Vagina (tissue), 2 donors: ENCODE measurements at regions not wholly inside any gene's neighbourhood (a gene's known extent, or its start where the extent isn't known, plus 50 kb on each side); places are given as distances from the start of the nearest gene placed in this dataset.
"Not testable (repeated sequence)": the region's sequence is repeated elsewhere in the genome, so short reads cannot be mapped to it uniquely, and the experiment has no call there.

ENCODE experiments used
- CTCF ChIP-seq, 3 experiments: fragments of 450-650 bp in 2 of 3; fragments of 200-600 bp in 1 of 3; sonication (generic) in 1 of 3; IDR thresholded peaks; one replicate each; pipeline ENCODE4 v1.5.1; 2017 to 2019; ENCODE audit warnings: antibody characterized with exemption in 3 of 3, mild to moderate bottlenecking in 2 of 3, moderate library complexity in 2 of 3
- POLR2A ChIP-seq, 2 donors: fragments of 450-650 bp; IDR thresholded peaks; one replicate each; pipeline ENCODE4 v1.6.1; 2017; ENCODE audit warnings: antibody characterized with exemption in 2 of 2, mild to moderate bottlenecking in 2 of 2, moderate library complexity in 2 of 2
- POLR2AphosphoS5 ChIP-seq, 2 donors: sonication (generic); formaldehyde crosslinking; IDR thresholded peaks; one replicate each; pipeline ENCODE4 v1.9.0; 2017; ENCODE audit warnings: antibody characterized with exemption in 2 of 2, mild to moderate bottlenecking in 2 of 2, low read depth in 1 of 2; ENCODE audit not compliant: insufficient read depth in 1 of 2

- TF ChIP-seq CTCF (IDR thresholded peaks at IDR 0.05); POLR2A (IDR thresholded peaks at IDR 0.05); POLR2AphosphoS5 (IDR thresholded peaks at IDR 0.05; ENCODE audit: insufficient read depth in 1 of 2, low read depth in 1 of 2): not testable (repeated sequence)
These were observed 5270.2 kb upstream of the TPTE start for GRCh38 chr21:5251162-5251561.
